ENCODE measurements at regions not wholly inside any gene's neighbourhood (a gene's known extent, or its start where the extent isn't known, plus 50 kb on each side); places are given as distances from the start of the nearest gene placed in this dataset.
A peak's percentile ranks its signal among the peaks of the same experiment; 100 is the strongest.

DNA sequence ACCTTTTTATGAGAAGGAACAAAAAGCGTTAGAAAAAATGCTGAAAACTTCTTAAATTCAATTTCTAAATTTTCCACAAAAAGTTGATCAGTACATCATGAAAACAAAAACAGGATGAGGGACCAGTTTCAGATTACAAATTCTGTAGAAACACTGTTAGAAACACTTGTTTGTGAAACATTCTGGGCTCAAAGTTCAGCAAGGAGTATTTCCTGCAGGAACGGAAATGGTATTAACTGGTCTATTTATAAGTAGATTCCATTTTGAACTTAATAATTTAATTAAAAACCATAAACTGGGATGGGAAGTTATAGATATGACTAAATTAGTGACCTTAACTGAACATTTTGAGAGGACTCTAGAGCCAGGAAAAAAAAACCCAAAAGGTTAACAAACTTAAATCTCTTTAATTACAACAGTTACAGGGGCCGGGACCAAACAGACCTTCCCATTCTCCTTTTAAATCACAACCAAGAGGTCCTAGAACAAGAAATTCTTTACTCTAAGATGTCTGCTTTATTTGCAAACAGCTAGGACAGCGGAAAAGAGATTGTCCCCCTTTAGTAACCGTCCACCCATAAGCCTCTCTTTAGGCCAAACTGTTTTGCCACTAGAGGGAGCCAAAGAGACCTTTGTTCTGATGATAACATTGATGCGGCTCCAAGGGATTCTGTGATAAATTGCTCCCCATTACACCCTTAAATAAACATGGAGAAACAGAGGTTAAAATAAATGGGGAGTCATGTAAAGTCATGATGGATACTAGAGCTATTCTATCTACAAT lies 69.0 kb upstream of the RERGL start:
- CTCF ChIA-PET = no interaction called here

More for the DNA sequence above, 69.0 kb upstream of the RERGL start:
- Histone ChIP-seq H3K4me1 (ENCODE audit: control insufficient read depth in 1 of 2, insufficient read depth in 2 of 2, low read length in 2 of 2) (no peaks in the 10 kb centered on the region), H3K4me3 (replicated peaks in 1 of 2; ENCODE audit: low read depth in 1 of 2, low read length in 2 of 2) (no peak overlapping the region), H3K9ac (ENCODE audit: low read length) (no peak overlapping the region), H3K9me3 (ENCODE audit: control insufficient read depth in 1 of 2, insufficient read depth in 1 of 2, low read depth in 1 of 2, low read length in 2 of 2) (peaks cover 0 to 11% of the 10 kb centered on the region in 2 experiments; a peak in 1 of 4 replicates), H3K27ac (ENCODE audit: low read depth, low read length) (no peak overlapping the region), H3K79me2 (ENCODE audit: insufficient read depth, low read length) (no peaks in the 10 kb centered on the region), H3K27me3 (ENCODE audit: insufficient read depth, low read length) (no peaks in the 10 kb centered on the region), H3K36me3 (ENCODE audit: control insufficient read depth in 1 of 2, insufficient read depth in 2 of 2, low read length in 2 of 2) (no peaks in the 10 kb centered on the region), H4K20me1 (ENCODE audit: insufficient read depth) (no peaks in the 10 kb centered on the region), H3K4me2 (ENCODE audit: low read length) (no peak overlapping the region), H3K9me2 (ENCODE audit: insufficient read depth) (no peaks in the 10 kb centered on the region), H2AFZ (ENCODE audit: low read depth, low read length, poor library complexity, severe bottlenecking) (no peak overlapping the region)
- intact Hi-C loops (cut with micrococcal nuclease) = loop anchor here (5.0 kb wide), 1 partner anchor 63 kb away; no protein-coding TSS in a partner anchor
- POLR2A ChIA-PET = no interaction called here
- no peak for TF ChIP-seq MAX (IDR thresholded peaks at IDR 0.05)
- TF ChIP-seq, protein P1, sequence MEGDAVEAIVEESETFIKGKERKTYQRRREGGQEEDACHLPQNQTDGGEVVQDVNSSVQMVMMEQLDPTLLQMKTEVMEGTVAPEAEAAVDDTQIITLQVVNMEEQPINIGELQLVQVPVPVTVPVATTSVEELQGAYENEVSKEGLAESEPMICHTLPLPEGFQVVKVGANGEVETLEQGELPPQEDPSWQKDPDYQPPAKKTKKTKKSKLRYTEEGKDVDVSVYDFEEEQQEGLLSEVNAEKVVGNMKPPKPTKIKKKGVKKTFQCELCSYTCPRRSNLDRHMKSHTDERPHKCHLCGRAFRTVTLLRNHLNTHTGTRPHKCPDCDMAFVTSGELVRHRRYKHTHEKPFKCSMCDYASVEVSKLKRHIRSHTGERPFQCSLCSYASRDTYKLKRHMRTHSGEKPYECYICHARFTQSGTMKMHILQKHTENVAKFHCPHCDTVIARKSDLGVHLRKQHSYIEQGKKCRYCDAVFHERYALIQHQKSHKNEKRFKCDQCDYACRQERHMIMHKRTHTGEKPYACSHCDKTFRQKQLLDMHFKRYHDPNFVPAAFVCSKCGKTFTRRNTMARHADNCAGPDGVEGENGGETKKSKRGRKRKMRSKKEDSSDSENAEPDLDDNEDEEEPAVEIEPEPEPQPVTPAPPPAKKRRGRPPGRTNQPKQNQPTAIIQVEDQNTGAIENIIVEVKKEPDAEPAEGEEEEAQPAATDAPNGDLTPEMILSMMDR (IDR thresholded peaks at IDR 0.05 in 2 of 3, conservative IDR thresholded peaks at IDR 0.05 in 1 of 3; ENCODE audit: borderline replicate concordance in 1 of 3, insufficient read depth in 1 of 3, low read depth in 2 of 3, low read length in 2 of 3) = peak; percentile 15 to 88 (median 86); a peak in 4 of 6 replicates
- no peak for TF ChIP-seq YY1 (IDR thresholded peaks at IDR 0.05; ENCODE audit: extremely low read depth, insufficient replicate concordance, low read depth, low read length)
- 0 out of 2 replicates have a peak, but pooled peaks have one; percentile 18 for TF ChIP-seq CBX3 (IDR thresholded peaks at IDR 0.05; ENCODE audit: low read depth)
- no peak for TF ChIP-seq SP1 (IDR thresholded peaks at IDR 0.05; ENCODE audit: low read depth)
- TF ChIP-seq RAD21 (IDR thresholded peaks at IDR 0.05; ENCODE audit: low read depth) = peak; percentile 35
- DNase-seq (ENCODE audit: low read depth, low spot score) = no peak
- RAD21 ChIA-PET (ENCODE audit: low non-redundant PET in 1 of 2, low total read pairs in 2 of 2, uncharacterized antibody in 2 of 2, unreplicated experiment in 2 of 2) = no interaction called here
- ATAC-seq = peak; percentile 80; the same call in 1 of the 2 replicates
- BruUV-seq (replicated peaks) = no TSS peak
